HEK293T (cell line): ENCODE measurements at regions not wholly inside any gene's neighbourhood (a gene's known extent, or its start where the extent isn't known, plus 50 kb on each side); places are given as distances from the start of the nearest gene placed in this dataset.

Experiments
- ARNT ChIP-seq: fragments of 450-650 bp; IDR thresholded peaks from 2 replicates; pipeline ENCODE4 v1.6.1; 2017; ENCODE audit warnings: mild to moderate bottlenecking
- ELF4 ChIP-seq: fragments of 450-650 bp; IDR thresholded peaks from 2 replicates; pipeline ENCODE4 v1.6.1; 2017; ENCODE audit warnings: antibody characterized with exemption
- L3MBTL2 ChIP-seq: fragments of 450-650 bp; conservative IDR thresholded peaks from 2 replicates; pipeline ENCODE4 v1.6.1; 2016; ENCODE audit warnings: mild to moderate bottlenecking
- ZNF384 ChIP-seq: fragments of 450-650 bp; IDR thresholded peaks from 2 replicates; pipeline ENCODE4 v1.6.1; 2016

DNA sequence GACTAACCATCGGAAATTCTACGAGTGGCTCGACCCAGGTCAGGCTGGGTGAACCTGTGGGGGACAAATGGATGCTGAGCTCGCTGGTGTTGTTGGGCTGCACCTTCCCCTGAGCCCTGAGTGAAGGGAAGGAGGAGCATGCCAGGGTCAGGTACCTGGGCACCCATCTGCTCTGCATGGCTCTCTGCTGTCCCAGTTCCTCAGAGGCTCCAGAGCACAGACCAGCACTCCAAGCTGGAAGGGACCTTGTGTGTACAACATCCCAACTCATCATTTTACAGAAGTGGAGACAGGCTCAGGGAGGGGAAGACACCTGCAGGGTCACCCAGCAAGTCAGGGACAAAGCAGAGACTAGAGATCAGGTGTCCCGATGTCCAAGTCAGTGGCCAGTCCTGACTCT, 84.9 kb upstream of the NLRP1 start:
- TF ChIP-seq ARNT, result no peak
- no peak for TF ChIP-seq ZNF384
- TF ChIP-seq L3MBTL2, result no peak
- no peak for TF ChIP-seq ELF4
